C4-2B (cell line): ENCODE measurements at regions not wholly inside any gene's neighbourhood (a gene's known extent, or its start where the extent isn't known, plus 50 kb on each side); places are given as distances from the start of the nearest gene placed in this dataset.

Source experiments
- CTCF ChIP-seq: fragments of 450-650 bp; conservative IDR thresholded peaks from 2 replicates; pipeline ENCODE4 v1.5.1; 2017; ENCODE audit warnings: mild to moderate bottlenecking
- ZFX ChIP-seq: fragments of 450-650 bp; IDR thresholded peaks from 2 replicates; pipeline ENCODE4 v1.6.1; 2017

GRCh38 chr2:172358691-172359556, 68.5 kb upstream of the ITGA6 start:
- no peak for TF ChIP-seq CTCF
- no peak for TF ChIP-seq ZFX
